GM11168 (cell line): ENCODE measurements at regions not wholly inside any gene's neighbourhood (a gene's known extent, or its start where the extent isn't known, plus 50 kb on each side); places are given as distances from the start of the nearest gene placed in this dataset.
"Not testable (repeated sequence)": the region's sequence is repeated elsewhere in the genome, so short reads cannot be mapped to it uniquely, and the experiment has no call there.

ENCODE experiments used
- in situ Hi-C: fragments of 300-500 bp; cut with MboI; formaldehyde crosslinking; loops from one replicate; pipeline ENCODE4 v1.12.0; 2022; ENCODE audit warnings: low sequenced_read_pairs; ENCODE audit not compliant: unreplicated experiment

GRCh38 chr1:172827301-172827700 is 168.4 kb downstream of the FASLG start:
- in situ Hi-C loops = no loop called here

GRCh38 chr1:172827841-172828240 is 168.9 kb downstream of the FASLG start:
- in situ Hi-C loops = no loop called here

- in situ Hi-C loops = no loop called here
Measured at GRCh38 chr1:172832006-172832725, 173.3 kb downstream of the FASLG start.

GRCh38 chr1:172833954-172834353 is 175.1 kb downstream of the FASLG start:
- in situ Hi-C loops = no loop called here

GRCh38 chr1:172834609-172835008 is 175.7 kb downstream of the FASLG start:
- in situ Hi-C loops = no loop called here

GRCh38 chr1:172835834-172836233 is 176.9 kb downstream of the FASLG start:
- in situ Hi-C loops = no loop called here

GRCh38 chr1:172837816-172838679 is 179.1 kb downstream of the FASLG start:
- in situ Hi-C loops = no loop called here

- in situ Hi-C loops = no loop called here
Measured at GRCh38 chr1:172838680-172839313, 179.9 kb downstream of the FASLG start.

GRCh38 chr1:172839639-172840038 is 180.7 kb downstream of the FASLG start:
- in situ Hi-C loops = not testable (repeated sequence)

- in situ Hi-C loops = no loop called here
Measured at GRCh38 chr1:172843444-172843843, 184.5 kb downstream of the FASLG start.

GRCh38 chr1:172845371-172845770 is 186.5 kb downstream of the FASLG start:
- in situ Hi-C loops = no loop called here

- in situ Hi-C loops = no loop called here
Measured at GRCh38 chr1:172845865-172846264, 187.0 kb downstream of the FASLG start.

- in situ Hi-C loops = not testable (repeated sequence)
Measured at GRCh38 chr1:172847814-172848213, 188.9 kb downstream of the FASLG start.

- in situ Hi-C loops = no loop called here
Measured at GRCh38 chr1:172849653-172850052, 190.8 kb downstream of the FASLG start.

GRCh38 chr1:172851077-172851476 is 192.2 kb downstream of the FASLG start:
- in situ Hi-C loops = no loop called here

- in situ Hi-C loops = no loop called here
Measured at GRCh38 chr1:172851856-172852255, 193.0 kb downstream of the FASLG start.

GRCh38 chr1:172855983-172856382 is 194.8 kb downstream of the TNFSF18 start:
- in situ Hi-C loops = not testable (repeated sequence)

GRCh38 chr1:172863031-172863430 is 187.7 kb downstream of the TNFSF18 start:
- in situ Hi-C loops = no loop called here

GRCh38 chr1:172867216-172867818 is 183.4 kb downstream of the TNFSF18 start:
- in situ Hi-C loops = no loop called here

GRCh38 chr1:172870901-172871606 is 179.7 kb downstream of the TNFSF18 start:
- in situ Hi-C loops = no loop called here
